Prostate gland (tissue), 2 donors: ENCODE measurements at regions not wholly inside any gene's neighbourhood (a gene's known extent, or its start where the extent isn't known, plus 50 kb on each side); places are given as distances from the start of the nearest gene placed in this dataset.

ENCODE experiments used
- POLR2A ChIP-seq: fragments of 450-650 bp; IDR thresholded peaks from one replicate; pipeline ENCODE4 v1.6.1; 2016; ENCODE audit warnings: antibody characterized with exemption, mild to moderate bottlenecking
- POLR2AphosphoS5 ChIP-seq: sonication (generic); formaldehyde crosslinking; IDR thresholded peaks from one replicate; pipeline ENCODE4 v1.6.1; 2017; ENCODE audit warnings: antibody characterized with exemption
- TF ChIP-seq, protein P1 (sequence below), 4 experiments: fragments of 200-600 bp in 2 of 4; fragments of 450-650 bp in 2 of 4; sonication (generic) in 2 of 4; IDR thresholded peaks; 1 replicate in 3 of 4; 2 replicates in 1 of 4; pipeline ENCODE4 v1.5.1; 2016 to 2019; ENCODE audit warnings: antibody characterized with exemption in 4 of 4, mild to moderate bottlenecking in 2 of 4, moderate library complexity in 2 of 4

DNA sequence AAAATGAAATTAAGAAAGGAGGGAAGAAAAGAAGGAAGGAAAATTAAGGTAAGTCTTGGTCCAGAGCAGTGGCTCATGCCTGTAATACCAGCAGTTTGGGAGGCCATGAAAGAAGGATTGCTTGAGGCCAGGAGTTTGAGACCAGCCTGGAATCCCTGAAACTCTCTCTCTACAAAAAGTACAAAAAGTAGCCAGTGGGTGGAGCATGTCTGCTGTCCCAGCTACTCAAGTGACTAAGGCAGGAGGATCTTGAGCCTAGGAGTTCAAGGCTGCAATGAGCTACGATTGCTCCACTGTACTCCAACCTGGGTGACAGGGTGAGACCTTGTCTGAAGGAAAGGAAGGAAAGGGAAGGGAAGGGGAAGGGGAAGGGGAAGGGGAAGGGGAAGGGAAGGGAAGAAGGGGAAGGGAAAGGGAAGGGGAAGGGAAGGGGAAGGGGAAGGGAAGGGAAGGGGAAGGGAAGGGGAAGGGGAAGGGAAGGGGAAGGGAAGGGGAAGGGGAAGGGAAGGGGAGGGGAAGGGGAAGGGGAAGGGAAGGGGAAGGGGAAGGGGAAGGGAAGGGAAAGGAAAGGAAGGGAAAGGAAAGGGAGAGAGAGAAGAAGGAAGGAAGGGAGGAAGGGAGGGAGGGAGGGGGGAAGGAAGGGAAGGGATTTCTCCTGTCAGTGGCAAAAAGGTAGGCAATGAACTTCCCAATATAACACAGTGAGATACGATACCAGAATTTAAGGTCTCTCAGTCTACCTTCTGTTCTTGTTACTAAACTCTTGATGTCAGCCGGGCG lies 412.8 kb downstream of the CMPK2 start:
- TF ChIP-seq, protein P1, sequence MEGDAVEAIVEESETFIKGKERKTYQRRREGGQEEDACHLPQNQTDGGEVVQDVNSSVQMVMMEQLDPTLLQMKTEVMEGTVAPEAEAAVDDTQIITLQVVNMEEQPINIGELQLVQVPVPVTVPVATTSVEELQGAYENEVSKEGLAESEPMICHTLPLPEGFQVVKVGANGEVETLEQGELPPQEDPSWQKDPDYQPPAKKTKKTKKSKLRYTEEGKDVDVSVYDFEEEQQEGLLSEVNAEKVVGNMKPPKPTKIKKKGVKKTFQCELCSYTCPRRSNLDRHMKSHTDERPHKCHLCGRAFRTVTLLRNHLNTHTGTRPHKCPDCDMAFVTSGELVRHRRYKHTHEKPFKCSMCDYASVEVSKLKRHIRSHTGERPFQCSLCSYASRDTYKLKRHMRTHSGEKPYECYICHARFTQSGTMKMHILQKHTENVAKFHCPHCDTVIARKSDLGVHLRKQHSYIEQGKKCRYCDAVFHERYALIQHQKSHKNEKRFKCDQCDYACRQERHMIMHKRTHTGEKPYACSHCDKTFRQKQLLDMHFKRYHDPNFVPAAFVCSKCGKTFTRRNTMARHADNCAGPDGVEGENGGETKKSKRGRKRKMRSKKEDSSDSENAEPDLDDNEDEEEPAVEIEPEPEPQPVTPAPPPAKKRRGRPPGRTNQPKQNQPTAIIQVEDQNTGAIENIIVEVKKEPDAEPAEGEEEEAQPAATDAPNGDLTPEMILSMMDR (IDR thresholded peaks at IDR 0.05): no peak
- TF ChIP-seq POLR2A: no peak
- TF ChIP-seq POLR2AphosphoS5: no peak
